ENCODE measurements at regions not wholly inside any gene's neighbourhood (a gene's known extent, or its start where the extent isn't known, plus 50 kb on each side); places are given as distances from the start of the nearest gene placed in this dataset.

DNA sequence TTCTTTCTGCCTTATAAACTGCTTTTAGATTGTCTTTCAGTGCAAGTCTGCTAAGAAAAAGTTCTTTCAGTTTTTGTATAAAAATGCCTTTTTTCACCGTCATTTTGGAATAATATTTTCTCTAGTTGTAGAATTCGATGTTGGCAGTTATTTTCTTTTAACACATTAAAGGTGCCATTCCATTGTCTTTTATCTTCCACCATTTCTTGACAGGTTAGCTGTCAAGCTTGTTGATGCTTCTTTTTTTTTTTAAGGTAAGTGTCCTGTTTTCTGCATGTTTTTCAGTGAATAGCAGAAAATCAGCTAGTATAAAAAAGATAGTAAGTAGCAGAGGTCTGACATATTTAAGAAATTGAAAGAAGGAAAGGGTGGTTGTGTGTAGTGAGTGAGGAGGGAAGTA lies 118.5 kb upstream of the NPFFR2 start:
- no peak overlapping the region for H3K56ac ChIP-seq (ENCODE audit: insufficient read length, low read depth, low read length)
- peaks cover 5 to 30% (median 26%) of the 10 kb centered on the region in 3 experiments; a peak in 6 of 7 replicates for H3K36me3 Mint-ChIP-seq (ENCODE audit: insufficient read depth in 1 of 3, low read depth in 3 of 3)
- H3K4me1 Mint-ChIP-seq: no peaks in the 10 kb centered on the region
- H3K4me3 Mint-ChIP-seq: no peak overlapping the region
- no peak overlapping the region for H3K4ac ChIP-seq (ENCODE audit: low read depth, low read length)
- no peak overlapping the region for H2AFZ ChIP-seq (ENCODE audit: low read length)
- H3K9ac ChIP-seq (ENCODE audit: extremely low read depth, insufficient read length, low read length): no peak overlapping the region
- H3K9me3 ChIP-seq (ENCODE audit: control insufficient read depth, low read depth, low read length): no peaks in the 10 kb centered on the region
- H2AK5ac ChIP-seq (ENCODE audit: insufficient read length, low read length): no peak overlapping the region
- no peak overlapping the region for H4K5ac ChIP-seq (ENCODE audit: insufficient read length, low read depth, low read length)
- no peak overlapping the region for H2BK15ac ChIP-seq (ENCODE audit: low read depth, low read length)
- no peaks in the 10 kb centered on the region for H3K27me3 ChIP-seq (ENCODE audit: insufficient read depth, low read length)
- no peak overlapping the region for H3K27ac Mint-ChIP-seq
- no peaks in the 10 kb centered on the region for H3K79me1 ChIP-seq (ENCODE audit: insufficient read depth, low read depth, low read length, poor library complexity, severe bottlenecking)
- no peaks in the 10 kb centered on the region for H3K4me1 ChIP-seq (ENCODE audit: insufficient read depth, low read length)
- H2BK20ac ChIP-seq (ENCODE audit: low read depth, low read length, poor library complexity, severe bottlenecking): no peak overlapping the region
- H3K9me3 Mint-ChIP-seq: peaks cover 17 to 20% of the 10 kb centered on the region in 2 experiments
- H3K4me2 ChIP-seq (ENCODE audit: insufficient read depth, insufficient read length, low read length): no peak overlapping the region
- no peak overlapping the region for H3K27ac ChIP-seq (ENCODE audit: insufficient read length, low read depth, low read length)
- no peaks in the 10 kb centered on the region for H3K79me2 ChIP-seq (ENCODE audit: insufficient read depth, low read length)
- no peaks in the 10 kb centered on the region for H4K20me1 ChIP-seq (ENCODE audit: control insufficient read depth, insufficient read depth, insufficient read length)
- H4K91ac ChIP-seq (ENCODE audit: insufficient read length, low read depth, low read length): no peak overlapping the region
- no peak overlapping the region for H3K18ac ChIP-seq (ENCODE audit: insufficient read length, low read depth, low read length)
- TF ChIP-seq CTCF (conservative IDR thresholded peaks at IDR 0.05): no peak
- no peaks in the 10 kb centered on the region for H3K27me3 Mint-ChIP-seq (ENCODE audit: low read depth)
- no peaks in the 10 kb centered on the region for H3K23me2 ChIP-seq (ENCODE audit: insufficient read length, low read depth, low read length, poor library complexity, severe bottlenecking)
- no peak overlapping the region for H3K14ac ChIP-seq (ENCODE audit: insufficient read depth, low read length)
- H4K8ac ChIP-seq (replicated peaks; ENCODE audit: insufficient read length, low read depth, low read length): no peak overlapping the region
- H3K23ac ChIP-seq (ENCODE audit: insufficient read length, low read depth, low read length): no peak overlapping the region
- DNase-seq: no peak
- H2BK5ac ChIP-seq (ENCODE audit: insufficient read length, low read length): no peak overlapping the region
- WGBS (ENCODE audit: extremely low coverage, insufficient read length, low lambda C conversion rate): no CpG with 5 or more reads among the region's 2 CpGs
- no peak overlapping the region for H2BK12ac ChIP-seq (ENCODE audit: insufficient read length, low read depth, low read length)
- H3T11ph ChIP-seq (ENCODE audit: low read length): no peak overlapping the region
- H2BK120ac ChIP-seq (ENCODE audit: low read depth, low read length, poor library complexity, severe bottlenecking): no peak overlapping the region
